GM21360 (cell line): ENCODE measurements at regions not wholly inside any gene's neighbourhood (a gene's known extent, or its start where the extent isn't known, plus 50 kb on each side); places are given as distances from the start of the nearest gene placed in this dataset.
"Not testable (repeated sequence)": the region's sequence is repeated elsewhere in the genome, so short reads cannot be mapped to it uniquely, and the experiment has no call there.

Source experiments
- ATAC-seq: cut with Tn5 transposase; IDR thresholded peaks from one replicate; pipeline ENCODE4 v1.9.1; 2021; ENCODE audit warnings: mild to moderate bottlenecking, moderate library complexity; ENCODE audit not compliant: unreplicated experiment

GRCh38 chr9:124164811-124165210 lies 92.9 kb upstream of the NEK6 start:
- no peak for ATAC-seq

DNA sequence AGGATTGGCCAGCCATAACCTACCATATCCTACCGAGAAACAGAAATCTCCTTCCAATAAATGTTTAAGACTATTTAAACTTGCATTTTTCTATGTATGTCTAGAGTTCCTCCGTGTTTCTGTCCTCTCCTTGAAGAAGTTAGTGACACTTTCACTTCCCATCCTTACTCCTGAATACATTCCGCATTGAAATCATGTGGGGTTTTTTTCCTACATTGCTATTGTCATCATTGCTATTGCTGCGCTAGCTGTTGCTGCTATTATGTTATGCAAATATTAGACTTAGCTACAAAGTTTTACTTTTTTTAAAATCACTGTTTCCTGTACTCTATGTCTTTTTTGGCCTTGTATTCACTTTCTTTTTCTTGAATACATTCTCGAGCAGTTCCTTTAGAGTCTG lies 83.3 kb upstream of the NEK6 start:
- ATAC-seq, result no peak

DNA sequence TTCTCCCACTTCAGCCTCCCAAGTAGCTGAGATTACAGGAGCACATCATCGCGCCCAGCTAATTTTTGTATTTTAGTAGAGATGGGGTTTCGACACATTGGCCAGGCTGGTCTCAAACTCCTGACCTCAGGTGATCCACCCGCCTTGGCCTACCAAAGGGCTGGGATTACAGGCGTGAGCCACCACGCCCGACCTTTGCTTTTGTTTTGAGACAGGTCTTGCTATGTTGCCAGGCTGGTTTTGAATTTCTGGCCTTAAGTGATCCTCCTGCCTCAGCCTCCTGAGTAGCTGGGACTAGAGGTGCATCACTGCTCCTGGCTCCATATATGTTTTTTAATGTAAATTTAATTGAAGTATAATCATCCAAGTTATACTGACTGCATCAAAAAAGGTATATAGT lies 80.2 kb upstream of the NEK6 start:
- ATAC-seq, result not testable (repeated sequence)

DNA sequence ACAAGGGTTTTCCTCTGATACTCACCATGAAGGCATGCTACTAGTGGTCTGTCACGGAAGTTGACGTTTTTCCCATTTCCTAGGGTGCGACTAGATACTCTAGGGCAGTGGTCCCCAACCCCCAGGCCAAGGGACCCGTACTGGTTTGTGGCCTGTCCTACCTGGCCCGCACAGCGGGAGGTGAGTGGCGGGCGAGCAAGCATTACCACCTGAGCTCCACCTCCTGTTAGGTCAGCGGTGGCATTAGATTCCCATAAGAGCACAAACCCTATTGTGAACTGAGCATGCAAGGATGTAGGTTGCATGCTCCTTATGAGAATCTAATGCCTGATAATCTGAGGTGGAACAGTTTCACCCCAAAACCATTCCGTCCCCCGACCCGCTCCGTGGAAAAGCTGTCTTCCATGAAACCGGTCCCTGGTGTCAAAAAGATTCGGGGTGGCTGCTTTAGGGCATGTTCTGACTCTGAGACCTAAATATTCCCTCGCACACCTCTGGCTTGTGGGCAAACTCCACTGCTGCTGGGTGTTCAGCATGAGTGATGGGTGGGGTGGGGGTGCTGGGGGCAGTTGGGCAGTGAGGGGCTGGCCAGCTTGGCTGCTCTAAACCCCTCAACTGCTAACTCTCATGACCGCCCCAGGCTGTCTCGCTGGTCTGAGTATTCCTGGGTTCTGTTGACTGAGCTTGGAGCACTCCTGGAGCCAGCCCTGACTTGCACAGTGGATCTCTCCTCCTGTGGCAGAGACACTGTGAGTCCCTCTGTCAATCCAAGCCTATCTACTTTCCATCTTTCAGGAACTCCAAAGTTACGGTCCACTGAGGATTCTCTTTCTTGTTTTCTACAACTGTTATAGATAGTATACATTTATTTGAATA lies 78.3 kb upstream of the NEK6 start:
- ATAC-seq, result no peak

DNA sequence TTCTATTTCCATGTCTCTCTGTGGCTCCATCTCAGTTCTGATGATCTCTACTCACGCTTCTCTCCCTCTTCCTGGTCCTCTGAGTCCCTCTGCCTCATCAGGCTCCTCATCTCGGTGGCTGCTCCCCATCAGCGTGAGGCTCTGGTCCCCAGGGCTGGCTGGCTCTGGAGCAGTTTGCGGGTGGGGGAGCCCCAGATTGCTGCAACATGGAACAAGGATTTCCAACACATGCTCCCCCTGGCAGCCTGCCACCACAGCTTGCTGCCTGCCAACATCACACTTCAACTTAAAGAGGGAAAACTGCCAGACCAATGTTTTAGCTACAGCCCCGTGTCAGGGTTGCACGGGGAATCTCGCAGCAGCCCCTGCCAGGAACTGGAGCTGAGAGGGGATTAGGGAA lies 77.2 kb upstream of the NEK6 start:
- no peak for ATAC-seq

- ATAC-seq, result no peak
These were observed 75.0 kb upstream of the NEK6 start for GRCh38 chr9:124182741-124183140.

GRCh38 chr9:124183772-124184171 lies 74.0 kb upstream of the NEK6 start:
- ATAC-seq, result no peak

DNA sequence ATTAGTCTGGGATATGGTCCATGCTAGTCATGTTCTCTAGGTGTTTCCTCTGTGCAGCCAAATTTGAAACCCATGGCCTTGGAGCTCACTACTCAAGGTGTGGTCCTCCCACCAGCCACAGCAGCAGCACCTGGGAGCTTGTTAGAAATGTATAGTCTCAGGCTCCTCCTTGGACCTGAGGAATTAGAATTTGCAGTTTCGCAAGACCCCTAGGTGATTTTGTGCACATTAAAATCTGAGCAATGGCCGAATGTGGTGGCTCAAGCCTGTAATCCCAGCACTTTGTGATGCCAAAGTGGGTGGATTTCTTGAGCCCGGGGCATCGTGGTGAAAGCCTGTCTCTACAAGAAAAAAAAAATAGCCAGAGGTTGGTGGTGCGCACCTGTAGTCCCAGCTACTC lies 72.3 kb upstream of the NEK6 start:
- ATAC-seq, result no peak

DNA sequence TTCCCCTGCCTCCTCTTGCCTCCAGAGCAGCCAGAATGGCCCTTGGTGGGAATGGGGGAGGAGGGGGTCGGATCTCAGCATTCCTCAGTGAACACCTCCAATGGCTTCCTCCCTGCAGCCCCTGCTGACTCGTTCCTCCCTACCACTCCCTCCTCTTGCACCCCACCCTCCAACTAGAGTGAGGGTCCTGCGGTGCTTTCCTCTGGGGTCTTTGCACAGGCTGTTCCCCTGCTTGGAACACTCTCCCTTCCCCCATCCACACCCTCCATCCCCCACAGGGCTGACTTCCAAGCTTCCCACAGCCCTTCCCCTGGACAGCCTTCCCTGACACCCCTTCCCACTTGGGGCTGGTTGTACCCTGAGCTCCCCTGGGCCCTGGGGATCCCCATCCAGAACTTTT lies 70.4 kb upstream of the NEK6 start:
- ATAC-seq, result no peak

GRCh38 chr9:124188331-124189110 lies 69.2 kb upstream of the NEK6 start:
- no peak for ATAC-seq

GRCh38 chr9:124190761-124191160 lies 67.0 kb upstream of the NEK6 start:
- ATAC-seq, result no peak

- no peak for ATAC-seq
These were observed 65.9 kb upstream of the NEK6 start for GRCh38 chr9:124191691-124192395.

DNA sequence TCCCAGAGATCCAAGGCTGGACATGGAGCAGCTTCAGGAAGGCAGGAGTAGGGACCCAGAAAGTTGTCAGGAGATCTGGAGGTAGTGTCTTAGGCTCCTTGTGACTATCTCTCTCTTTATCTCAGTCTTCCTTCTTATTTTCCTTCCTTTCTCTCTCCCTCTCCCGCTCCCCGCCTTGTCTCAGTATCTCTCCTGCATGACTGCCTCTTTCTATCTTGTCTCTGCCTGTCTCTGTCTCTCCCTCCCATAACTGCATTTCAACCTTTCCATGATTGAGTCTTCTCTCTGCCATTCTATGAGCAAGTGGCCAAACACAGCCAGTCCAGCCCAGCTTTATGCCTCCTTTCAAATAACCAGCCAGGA lies 61.0 kb upstream of the NEK6 start:
- no peak for ATAC-seq

GRCh38 chr9:124197177-124198095 lies 60.3 kb upstream of the NEK6 start:
- peak; percentile 44 for ATAC-seq

DNA sequence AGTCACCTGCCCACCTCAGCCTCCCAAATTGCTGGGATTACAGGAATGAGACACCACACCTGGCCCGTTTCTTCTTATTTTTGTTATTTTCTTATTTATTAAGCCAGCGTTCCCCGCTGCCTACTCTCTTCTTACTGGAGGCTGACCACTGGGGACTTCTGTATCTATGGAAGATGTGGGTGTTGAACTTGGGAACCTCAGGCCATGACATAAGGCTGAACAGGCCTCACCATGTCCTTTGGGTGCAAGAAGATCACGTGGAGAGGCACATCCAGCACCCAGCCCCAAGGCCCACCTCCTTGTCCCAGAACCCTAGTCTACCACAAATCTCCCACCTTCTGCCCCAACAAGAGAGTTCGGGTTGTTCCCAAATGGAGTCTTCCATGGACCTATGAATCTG lies 59.4 kb upstream of the NEK6 start:
- ATAC-seq, result no peak

DNA sequence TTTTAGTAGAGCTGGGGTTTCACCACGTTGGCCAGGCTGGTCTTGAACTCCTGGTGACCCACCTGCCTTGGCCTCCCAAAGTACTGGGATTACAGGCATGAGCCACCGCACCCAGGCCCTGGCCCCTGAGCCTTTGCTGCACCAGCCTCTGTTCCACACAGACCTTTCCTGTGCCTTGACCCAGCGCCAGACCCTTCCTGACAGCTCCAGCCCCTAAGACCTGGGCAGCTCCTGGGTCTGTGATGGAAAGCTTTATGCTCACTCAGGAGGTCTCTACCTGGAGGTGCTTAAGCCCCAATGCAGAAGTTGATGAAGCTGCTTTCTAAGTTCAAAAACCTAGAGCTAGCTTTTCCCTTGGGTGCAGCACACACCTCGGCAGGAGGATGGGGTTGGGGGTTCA lies 58.8 kb upstream of the NEK6 start:
- no peak for ATAC-seq

DNA sequence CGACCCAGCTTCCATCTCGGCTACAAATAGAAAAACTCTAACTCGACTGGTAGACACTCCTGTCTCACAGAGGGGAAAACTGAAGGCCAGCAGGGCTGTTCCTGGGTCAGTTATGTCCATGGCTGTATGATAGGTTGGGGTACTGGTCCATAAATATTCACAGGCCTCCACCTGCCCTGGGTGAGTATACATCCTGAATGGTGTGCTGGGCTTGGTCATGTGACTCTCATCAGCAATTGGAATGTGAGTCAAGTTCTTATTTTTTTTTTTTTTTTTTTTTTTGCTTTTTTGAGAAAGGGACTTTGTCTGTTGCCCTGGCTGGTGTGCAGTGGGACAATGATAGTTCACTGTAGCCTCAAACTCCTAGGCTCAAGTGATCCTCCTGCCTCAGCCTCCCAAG lies 58.3 kb upstream of the NEK6 start:
- ATAC-seq, result no peak

GRCh38 chr9:124202447-124202971 lies 55.2 kb upstream of the NEK6 start:
- ATAC-seq, result peak; percentile 62

GRCh38 chr9:124205686-124206352 lies 51.9 kb upstream of the NEK6 start:
- ATAC-seq, result no peak

DNA sequence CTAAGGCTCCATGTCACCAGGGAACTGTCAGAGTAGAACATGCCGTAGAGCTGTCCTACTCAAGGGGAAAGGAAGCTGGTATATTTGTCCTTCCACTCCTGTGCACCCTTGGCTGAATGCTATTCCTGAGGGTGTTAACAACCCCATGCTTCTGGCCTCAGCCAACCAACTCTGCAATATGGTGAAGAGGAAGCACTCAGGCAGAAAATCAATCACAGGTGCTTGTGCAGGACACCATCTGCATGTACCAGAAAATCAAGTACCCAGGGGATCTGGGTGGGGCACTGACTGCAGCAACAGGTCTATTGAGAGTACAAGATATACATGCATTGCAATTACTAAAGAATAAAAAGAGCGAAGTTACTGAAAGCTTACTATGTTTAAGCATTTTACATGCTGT lies 51.4 kb upstream of the NEK6 start:
- no peak for ATAC-seq
